Ascending aorta (tissue), 2 donors: ENCODE measurements at regions not wholly inside any gene's neighbourhood (a gene's known extent, or its start where the extent isn't known, plus 50 kb on each side); places are given as distances from the start of the nearest gene placed in this dataset.
"Not testable (repeated sequence)": the region's sequence is repeated elsewhere in the genome, so short reads cannot be mapped to it uniquely, and the experiment has no call there.

Source experiments
- DNase-seq, 2 donors: peaks; one replicate each; pipeline ENCODE4 v3.0.0-alpha.2; 2019; ENCODE audit warnings: low spot score in 2 of 2
- H3K27ac ChIP-seq, 2 donors: fragments of 200-600 bp; sonication (generic); one replicate each; pipeline ENCODE4 v1.5.1; 2016 to 2017; ENCODE audit warnings: mild to moderate bottlenecking in 1 of 2
- H3K27me3 ChIP-seq: fragments of 200-600 bp; sonication (generic); one replicate; pipeline ENCODE4 v1.5.1; 2017
- H3K36me3 ChIP-seq, 2 donors: fragments of 200-600 bp; sonication (generic); one replicate each; pipeline ENCODE4 v1.5.1; 2016
- H3K4me1 ChIP-seq, 2 donors: fragments of 200-600 bp; sonication (generic); one replicate each; pipeline ENCODE4 v1.5.1; 2016 to 2017; ENCODE audit warnings: mild to moderate bottlenecking in 1 of 2
- H3K4me3 ChIP-seq, 2 donors: fragments of 200-600 bp; sonication (generic); one replicate each; pipeline ENCODE4 v1.5.1; 2016 to 2017; ENCODE audit warnings: mild to moderate bottlenecking in 1 of 2
- H3K9me3 ChIP-seq, 2 donors: fragments of 200-600 bp; sonication (generic); one replicate each; pipeline ENCODE4 v1.5.1; 2016
- CTCF ChIP-seq, 3 experiments: fragments of 200-600 bp in 2 of 3; fragments of 450-650 bp in 1 of 3; sonication (generic) in 2 of 3; IDR thresholded peaks; one replicate each; pipeline ENCODE4 v1.5.1; 2016 to 2019; ENCODE audit warnings: antibody characterized with exemption in 3 of 3, mild to moderate bottlenecking in 1 of 3, moderate library complexity in 1 of 3
- intact Hi-C: fragments of 100-400 bp; cut with DNase I; formaldehyde crosslinking; loops from one replicate; pipeline ENCODE4 v1.15.1; 2023

- TF ChIP-seq CTCF (IDR thresholded peaks at IDR 0.05): no peak
- intact Hi-C loops: no loop called here
- no peak overlapping the region for H3K27ac ChIP-seq
- no peaks in the 10 kb centered on the region for H3K9me3 ChIP-seq
- no peak for DNase-seq
- no peaks in the 10 kb centered on the region for H3K4me1 ChIP-seq
- no peak overlapping the region for H3K4me3 ChIP-seq
- no peaks in the 10 kb centered on the region for H3K27me3 ChIP-seq
- no peaks in the 10 kb centered on the region for H3K36me3 ChIP-seq
Observed at GRCh38 chr2:82007071-82007664, 1702.6 kb upstream of the LRRTM1 start.

DNA sequence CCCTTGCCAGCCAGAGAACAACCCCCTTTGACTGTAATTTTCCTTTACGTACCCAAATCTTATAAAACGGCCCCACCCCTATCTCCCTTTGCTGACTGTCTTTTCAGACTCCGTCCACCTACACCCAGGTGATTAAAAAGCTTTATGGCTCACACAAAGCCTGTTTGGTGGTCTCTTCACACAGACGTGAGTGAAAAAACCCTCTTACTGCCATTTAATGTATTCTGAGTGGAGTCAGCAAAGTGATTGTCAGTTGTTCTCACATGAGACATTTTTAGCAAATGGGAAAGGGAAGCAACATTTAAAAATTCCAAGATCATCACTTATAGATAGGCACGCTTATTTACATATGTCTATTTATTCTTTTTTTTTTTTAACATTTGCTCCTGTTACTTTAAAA lies 1701.3 kb upstream of the LRRTM1 start:
- H3K9me3 ChIP-seq, intact Hi-C loops, H3K27me3 ChIP-seq, DNase-seq, H3K4me1 ChIP-seq, H3K4me3 ChIP-seq, H3K27ac ChIP-seq, H3K36me3 ChIP-seq: not testable (repeated sequence)

GRCh38 chr2:82001614-82002013 lies 1697.1 kb upstream of the LRRTM1 start:
- DNase-seq: no peak

DNA sequence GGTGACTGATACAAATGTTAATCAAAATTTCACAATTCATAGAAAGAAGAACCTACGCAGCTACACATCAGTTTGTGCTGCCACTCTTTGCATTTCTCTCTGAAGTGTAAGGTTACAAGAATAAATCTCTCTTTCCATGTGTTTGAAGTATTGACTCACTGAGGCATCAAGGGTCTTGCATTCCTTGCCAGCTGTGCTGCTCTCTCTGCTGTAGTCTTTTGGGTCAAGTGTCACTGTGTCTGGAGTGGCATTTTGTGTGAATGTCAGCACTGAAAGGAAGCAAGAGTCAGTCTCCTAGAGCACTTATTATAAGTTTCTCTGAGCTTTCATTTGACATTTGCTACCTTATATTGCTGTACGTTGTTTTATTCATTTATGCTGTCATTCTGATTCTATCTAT lies 1696.1 kb upstream of the LRRTM1 start:
- TF ChIP-seq CTCF (IDR thresholded peaks at IDR 0.05): no peak
- no peaks in the 10 kb centered on the region for H3K9me3 ChIP-seq
- DNase-seq: no peak
- H3K27me3 ChIP-seq: no peaks in the 10 kb centered on the region
- H3K27ac ChIP-seq: no peak overlapping the region
- intact Hi-C loops: no loop called here
- H3K4me3 ChIP-seq: no peak overlapping the region
- no peaks in the 10 kb centered on the region for H3K36me3 ChIP-seq
- no peaks in the 10 kb centered on the region for H3K4me1 ChIP-seq

More at GRCh38 chr2:82001614-82002013, 1697.1 kb upstream of the LRRTM1 start:
- TF ChIP-seq CTCF (IDR thresholded peaks at IDR 0.05): no peak
- Histone ChIP-seq H3K27ac (no peak overlapping the region), H3K36me3 (no peaks in the 10 kb centered on the region), H3K9me3 (no peaks in the 10 kb centered on the region), H3K27me3 (no peaks in the 10 kb centered on the region), H3K4me3 (no peak overlapping the region), H3K4me1 (no peaks in the 10 kb centered on the region)
- intact Hi-C loops: no loop called here

DNA sequence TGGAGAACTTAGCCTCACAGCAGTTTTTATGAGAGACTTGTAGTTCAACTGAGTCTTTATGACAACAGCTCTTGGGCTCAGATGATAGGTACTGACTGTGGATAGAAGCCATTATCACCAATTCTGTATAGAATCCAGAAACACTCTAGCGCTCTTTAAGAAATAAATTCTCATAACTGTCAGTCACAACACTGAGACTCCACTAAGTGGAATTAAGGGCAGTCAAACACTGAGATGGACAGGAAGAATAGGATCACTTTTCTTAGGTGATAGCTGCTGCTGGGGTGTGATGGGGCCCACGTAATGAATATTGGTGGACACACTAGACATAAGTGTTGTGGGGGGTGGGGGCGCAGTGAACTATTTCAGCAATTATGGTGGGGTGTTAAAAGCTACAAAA lies 1691.8 kb upstream of the LRRTM1 start:
- Histone ChIP-seq H3K4me3 (no peak overlapping the region), H3K4me1 (no peaks in the 10 kb centered on the region), H3K36me3 (no peaks in the 10 kb centered on the region), H3K9me3 (no peaks in the 10 kb centered on the region), H3K27ac (no peak overlapping the region), H3K27me3 (no peaks in the 10 kb centered on the region)
- no peak for TF ChIP-seq CTCF (IDR thresholded peaks at IDR 0.05)
- DNase-seq: no peak
- intact Hi-C loops: no loop called here

- Histone ChIP-seq H3K4me1 (no peaks in the 10 kb centered on the region), H3K27ac (no peak overlapping the region), H3K36me3 (no peaks in the 10 kb centered on the region), H3K27me3 (no peaks in the 10 kb centered on the region), H3K9me3 (no peaks in the 10 kb centered on the region), H3K4me3 (no peak overlapping the region)
- intact Hi-C loops: no loop called here
- DNase-seq: no peak
- no peak for TF ChIP-seq CTCF (IDR thresholded peaks at IDR 0.05)
Observed at GRCh38 chr2:81991282-81991681, 1686.7 kb upstream of the LRRTM1 start.
